Adipocyte (in vitro differentiated cells): ENCODE measurements at regions not wholly inside any gene's neighbourhood (a gene's known extent, or its start where the extent isn't known, plus 50 kb on each side); places are given as distances from the start of the nearest gene placed in this dataset.
A peak's percentile ranks its signal among the peaks of the same experiment; 100 is the strongest.

ENCODE experiments used
- DNase-seq: peaks from one replicate; pipeline ENCODE4 v3.0.0-alpha.2; 2015; ENCODE audit warnings: low read depth
- H3K27me3 ChIP-seq: replicated peaks from 2 replicates; pipeline ENCODE4 v1.7.0; 2013; ENCODE audit warnings: mild to moderate bottlenecking, low read length, moderate library complexity; ENCODE audit not compliant: control insufficient read depth, insufficient read depth
- H3K36me3 ChIP-seq: 2 replicates; pipeline ENCODE4 v1.7.0; 2013; ENCODE audit warnings: low read length, mild to moderate bottlenecking, moderate library complexity; ENCODE audit not compliant: control insufficient read depth, insufficient read depth, severe bottlenecking
- H3K4me1 ChIP-seq: 2 replicates; pipeline ENCODE4 v1.7.0; 2013; ENCODE audit warnings: mild to moderate bottlenecking, low read length, moderate library complexity; ENCODE audit not compliant: control insufficient read depth, insufficient read depth
- H3K4me3 ChIP-seq: 2 replicates; pipeline ENCODE4 v1.7.0; 2013; ENCODE audit warnings: mild to moderate bottlenecking, low read length, moderate library complexity
- H3K9ac ChIP-seq: 2 replicates; pipeline ENCODE4 v1.7.0; 2013; ENCODE audit warnings: mild to moderate bottlenecking, low read length, moderate library complexity
- H3K9me3 ChIP-seq: 2 replicates; pipeline ENCODE4 v1.7.0; 2013; ENCODE audit warnings: mild to moderate bottlenecking, low read length, moderate library complexity; ENCODE audit not compliant: control insufficient read depth

DNA sequence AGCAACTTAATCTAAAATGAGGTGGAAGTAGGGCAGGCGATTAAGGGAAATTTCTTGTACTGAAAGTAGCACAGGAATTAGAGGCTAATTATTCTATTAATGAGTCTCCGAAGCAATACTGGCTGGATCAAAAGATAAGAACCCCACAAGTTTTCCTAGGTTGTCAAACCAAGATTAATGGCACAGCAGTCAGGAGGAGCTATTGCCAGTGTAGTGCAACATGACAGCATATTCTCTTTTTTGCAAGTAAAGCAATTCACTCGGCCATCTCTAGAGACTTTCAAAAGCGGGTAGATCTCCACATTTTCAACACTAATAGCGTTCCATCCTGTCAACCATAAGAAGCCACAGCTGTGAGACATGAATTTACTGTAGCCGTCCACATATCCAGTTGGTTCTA lies 81.2 kb downstream of the CYB561 start:
- Histone ChIP-seq H3K9ac (no peak overlapping the region), H3K4me1 (peaks cover 44% of the 10 kb centered on the region), H3K36me3 (no peaks in the 10 kb centered on the region), H3K9me3 (no peaks in the 10 kb centered on the region), H3K4me3 (no peak overlapping the region), H3K27me3 (no peaks in the 10 kb centered on the region)
- DNase-seq, result no peak

DNA sequence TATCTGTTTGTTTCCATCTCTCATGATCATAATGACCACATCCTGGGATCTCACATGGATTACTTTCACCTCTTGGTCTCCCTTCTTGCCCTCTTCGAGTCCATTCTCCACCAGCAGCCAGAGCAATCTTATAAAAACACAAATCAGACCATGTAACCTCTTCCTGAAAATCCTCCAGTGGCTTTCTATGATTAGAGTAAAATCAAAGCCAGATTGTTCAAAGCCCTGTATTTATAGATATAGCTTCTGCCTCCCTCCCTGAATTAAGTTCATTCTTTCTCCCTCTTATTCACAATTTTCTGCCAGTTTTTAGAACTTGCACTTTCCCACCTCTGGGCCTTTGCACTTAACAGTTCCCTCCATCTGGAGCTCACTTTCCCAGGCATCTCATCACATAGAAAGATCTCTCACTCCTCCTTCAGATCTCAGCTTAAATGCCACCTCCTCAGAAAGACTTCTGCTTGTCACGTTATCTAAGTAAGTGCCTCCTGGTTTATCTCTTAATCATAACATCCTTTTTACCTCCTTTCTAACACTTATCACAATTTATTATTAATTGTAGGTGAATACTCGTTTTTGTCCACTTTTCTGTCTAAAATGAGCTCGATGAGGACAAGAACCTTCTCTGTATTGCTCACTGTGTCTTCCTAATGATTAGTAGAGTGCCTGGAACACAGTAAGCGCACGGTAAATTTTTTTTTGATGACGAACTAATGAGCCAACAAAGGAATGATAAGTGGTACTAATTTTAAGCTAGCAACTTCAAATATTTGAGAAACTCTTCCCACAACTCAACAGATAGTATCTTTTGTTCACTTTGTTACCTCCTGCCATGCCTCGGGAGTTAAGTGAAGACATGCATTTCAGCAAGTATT lies 80.5 kb downstream of the CYB561 start:
- H3K9ac ChIP-seq, result no peak overlapping the region
- no peak overlapping the region for H3K4me3 ChIP-seq
- H3K27me3 ChIP-seq, result no peaks in the 10 kb centered on the region
- H3K36me3 ChIP-seq, result no peaks in the 10 kb centered on the region
- H3K9me3 ChIP-seq, result no peaks in the 10 kb centered on the region
- DNase-seq, result no peak
- H3K4me1 ChIP-seq, result peaks cover 44% of the 10 kb centered on the region

DNA sequence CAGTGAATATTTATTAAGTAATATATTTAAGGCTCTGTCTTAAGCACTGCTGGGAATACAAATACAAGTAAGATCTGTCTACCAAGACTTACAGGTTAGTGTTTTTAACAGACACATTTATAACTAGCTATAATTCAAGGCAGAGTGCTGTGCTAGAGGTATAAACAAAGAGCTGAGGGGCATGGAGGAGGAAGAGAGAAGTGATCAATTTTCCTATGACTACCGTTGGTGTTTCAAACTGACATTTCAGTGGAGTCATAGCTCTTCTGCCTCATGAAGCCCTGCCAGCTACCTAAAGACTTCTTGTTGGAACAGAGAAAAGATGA lies 79.9 kb downstream of the CYB561 start:
- peaks cover 38% of the 10 kb centered on the region for H3K4me1 ChIP-seq
- H3K36me3 ChIP-seq, result no peaks in the 10 kb centered on the region
- no peaks in the 10 kb centered on the region for H3K27me3 ChIP-seq
- H3K9me3 ChIP-seq, result no peaks in the 10 kb centered on the region
- no peak for DNase-seq
- no peak overlapping the region for H3K4me3 ChIP-seq
- no peak overlapping the region for H3K9ac ChIP-seq

DNA sequence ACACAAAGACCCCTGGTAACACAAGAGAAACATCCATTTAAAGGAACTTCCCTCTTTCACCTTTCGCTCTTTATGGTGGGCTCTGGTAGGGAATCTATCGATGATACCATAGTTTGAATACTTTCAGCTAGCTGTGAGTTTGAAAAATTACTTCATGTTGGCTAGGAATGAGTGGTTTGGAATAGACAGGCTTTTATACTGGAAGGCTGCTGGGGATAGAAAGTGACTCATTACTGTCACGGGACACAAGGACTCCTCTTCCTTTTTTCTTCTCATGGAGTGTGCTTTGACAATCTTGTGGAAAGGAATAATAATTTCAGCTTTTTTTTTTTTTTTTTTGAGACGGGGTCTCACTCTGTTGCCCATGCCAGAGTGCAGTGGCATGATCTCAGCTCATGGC lies 76.9 kb downstream of the CYB561 start:
- H3K4me3 ChIP-seq, result peak overlapping the region; percentile 29
- H3K9ac ChIP-seq, result no peak overlapping the region
- no peaks in the 10 kb centered on the region for H3K27me3 ChIP-seq
- H3K36me3 ChIP-seq, result no peaks in the 10 kb centered on the region
- H3K4me1 ChIP-seq, result peaks cover 27% of the 10 kb centered on the region
- no peak for DNase-seq
- no peaks in the 10 kb centered on the region for H3K9me3 ChIP-seq

DNA sequence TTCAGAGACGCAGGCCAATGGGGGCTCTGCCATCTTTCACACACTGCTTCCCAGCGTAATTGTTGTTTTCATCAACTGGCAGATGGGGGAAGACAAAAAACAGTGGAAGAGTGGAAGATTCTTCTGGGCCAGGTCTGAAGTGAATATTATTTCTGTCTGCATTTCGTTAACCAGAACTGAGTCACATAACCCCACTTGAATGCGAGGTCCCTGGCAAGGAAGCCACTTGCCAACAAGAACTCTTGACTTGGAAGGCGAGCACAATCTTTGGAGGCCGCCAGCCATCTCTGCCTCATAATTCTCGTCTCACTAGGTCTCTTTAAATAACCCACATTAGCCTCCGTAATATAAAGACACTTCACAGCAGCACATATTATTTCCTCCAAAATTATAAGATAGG lies 75.4 kb downstream of the CYB561 start:
- Histone ChIP-seq H3K9ac (no peak overlapping the region), H3K4me1 (peaks cover 15% of the 10 kb centered on the region), H3K9me3 (no peaks in the 10 kb centered on the region), H3K4me3 (no peak overlapping the region), H3K36me3 (no peaks in the 10 kb centered on the region), H3K27me3 (no peaks in the 10 kb centered on the region)
- no peak for DNase-seq

DNA sequence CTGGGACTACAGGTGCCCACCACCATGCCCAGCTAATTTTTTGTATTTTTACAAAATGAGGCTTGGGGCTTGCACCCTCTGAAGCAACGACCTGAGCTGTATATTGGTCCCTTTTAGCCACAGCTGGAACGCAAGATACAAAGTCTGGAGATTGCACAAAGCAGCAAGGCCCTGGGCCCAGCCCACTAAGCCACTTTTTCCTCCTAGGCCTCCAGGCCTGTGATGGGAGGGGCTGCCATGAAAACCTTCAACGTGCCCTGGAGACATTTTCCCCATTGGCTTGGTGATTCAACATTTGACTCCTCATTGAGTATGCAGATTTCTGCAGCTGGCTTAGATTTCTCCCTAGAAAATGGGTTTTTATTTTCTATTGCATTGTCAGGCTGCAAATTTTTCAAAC lies 69.2 kb downstream of the CYB561 start:
- no peak for DNase-seq
- H3K4me3 ChIP-seq, result no peak overlapping the region
- no peaks in the 10 kb centered on the region for H3K27me3 ChIP-seq
- H3K9ac ChIP-seq, result no peak overlapping the region
- no peaks in the 10 kb centered on the region for H3K9me3 ChIP-seq
- H3K36me3 ChIP-seq, result peaks cover 23% of the 10 kb centered on the region
- H3K4me1 ChIP-seq, result peaks cover under 1% of the 10 kb centered on the region

DNA sequence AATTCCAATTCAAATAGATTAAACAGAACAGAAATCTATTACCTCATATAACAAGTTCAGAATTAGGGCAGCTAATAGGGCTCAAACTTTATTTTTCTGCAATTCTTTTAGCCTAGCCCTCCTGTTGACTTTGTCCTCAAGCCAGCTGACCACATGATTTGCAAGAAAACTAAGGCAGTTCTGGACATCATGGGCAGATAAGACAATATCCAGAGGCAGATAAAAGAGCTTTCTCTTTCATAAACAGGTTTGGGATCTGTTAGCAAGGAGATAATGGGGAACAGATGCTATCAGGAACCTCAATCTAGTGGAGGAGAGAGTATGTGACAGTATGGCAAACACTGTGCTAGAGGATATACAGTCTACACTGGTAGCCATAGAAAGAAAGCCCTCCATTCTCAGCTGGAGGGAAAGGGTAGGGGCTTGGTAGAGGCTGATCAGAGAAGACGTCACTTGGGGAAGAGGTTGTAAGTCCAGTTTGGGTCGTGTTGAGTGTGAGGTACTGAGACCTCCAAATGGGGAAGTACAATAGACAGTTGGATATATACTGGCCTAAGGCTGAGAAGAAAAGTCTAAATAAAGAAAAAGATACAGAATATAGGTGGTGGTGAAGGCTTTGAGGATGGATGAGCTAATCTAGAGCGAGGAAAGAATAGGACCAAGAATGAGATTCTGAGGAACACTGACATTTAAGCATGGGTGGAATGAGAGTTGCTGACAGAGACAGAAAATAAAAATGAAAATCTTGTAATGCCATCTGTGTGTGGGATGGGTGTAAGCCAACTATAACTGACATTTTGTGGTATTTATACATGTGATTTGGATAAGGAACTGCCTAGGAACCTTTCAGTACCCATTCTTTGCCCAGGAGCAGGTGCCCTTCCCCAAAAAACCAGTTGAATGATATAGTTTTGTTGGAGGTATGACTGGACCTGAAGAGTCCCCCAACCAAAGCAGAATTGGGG lies 67.4 kb downstream of the CYB561 start:
- H3K36me3 ChIP-seq, result peaks cover 23% of the 10 kb centered on the region
- H3K27me3 ChIP-seq, result no peaks in the 10 kb centered on the region
- peaks cover 14% of the 10 kb centered on the region for H3K4me1 ChIP-seq

DNA sequence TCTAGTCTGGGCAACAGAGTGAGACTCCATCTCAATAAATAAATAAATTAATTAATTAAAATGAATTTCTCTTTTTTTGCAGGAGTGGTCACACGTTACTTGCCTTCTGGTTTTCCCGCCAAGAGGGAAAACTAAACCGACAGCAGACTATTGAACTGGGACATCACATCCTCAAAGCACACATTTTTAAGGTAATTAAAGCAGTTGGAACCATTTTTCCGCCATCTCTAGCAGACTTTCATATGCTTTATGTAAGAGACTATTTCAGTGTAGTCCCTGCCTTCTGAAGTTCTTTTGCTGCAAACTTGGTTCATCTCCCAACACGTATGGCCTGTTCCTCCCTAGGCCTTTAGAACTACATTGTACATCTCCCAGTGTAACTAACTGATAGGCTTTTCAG lies 66.5 kb downstream of the CYB561 start:
- Histone ChIP-seq H3K4me1 (peaks cover 14% of the 10 kb centered on the region), H3K4me3 (no peak overlapping the region), H3K9me3 (no peaks in the 10 kb centered on the region), H3K27me3 (no peaks in the 10 kb centered on the region), H3K9ac (no peak overlapping the region), H3K36me3 (peaks cover 23% of the 10 kb centered on the region)
- no peak for DNase-seq

More for the DNA sequence above, 67.4 kb downstream of the CYB561 start:
- Histone ChIP-seq H3K4me3 (no peak overlapping the region), H3K9me3 (no peaks in the 10 kb centered on the region), H3K9ac (no peak overlapping the region)
- DNase-seq, result no peak

DNA sequence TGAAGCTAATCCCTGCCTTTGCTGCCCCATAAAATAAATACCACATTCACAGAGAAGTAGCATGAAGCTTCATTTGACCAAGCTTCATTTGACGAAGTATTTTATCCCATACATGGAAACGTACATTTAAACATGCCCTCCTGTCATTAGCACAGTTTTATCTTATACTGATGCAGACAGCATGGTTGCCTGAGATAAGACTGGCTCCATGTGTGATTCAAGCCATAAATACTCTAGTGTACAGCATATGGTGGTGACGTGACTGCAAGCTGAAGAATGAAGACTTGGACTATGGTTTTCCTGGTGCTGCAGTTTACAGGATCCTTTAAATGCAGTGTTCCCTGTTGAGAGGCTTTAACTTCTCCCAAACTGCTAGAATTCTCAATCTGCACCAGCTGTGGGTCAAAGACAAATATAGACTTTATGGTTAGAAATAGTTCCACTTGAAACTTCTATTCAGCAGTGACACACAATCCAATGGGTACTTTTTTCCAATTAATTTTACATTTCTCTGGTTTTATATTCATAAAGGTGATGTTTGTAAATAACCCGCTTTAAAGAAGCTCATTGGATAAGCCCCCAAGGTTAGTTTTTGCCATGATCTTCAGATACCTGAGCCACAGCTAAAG lies 64.9 kb downstream of the CYB561 start:
- Histone ChIP-seq H3K36me3 (peaks cover 23% of the 10 kb centered on the region), H3K9me3 (no peaks in the 10 kb centered on the region), H3K4me3 (no peak overlapping the region), H3K27me3 (no peaks in the 10 kb centered on the region), H3K4me1 (peaks cover 14% of the 10 kb centered on the region), H3K9ac (no peak overlapping the region)
- no peak for DNase-seq

DNA sequence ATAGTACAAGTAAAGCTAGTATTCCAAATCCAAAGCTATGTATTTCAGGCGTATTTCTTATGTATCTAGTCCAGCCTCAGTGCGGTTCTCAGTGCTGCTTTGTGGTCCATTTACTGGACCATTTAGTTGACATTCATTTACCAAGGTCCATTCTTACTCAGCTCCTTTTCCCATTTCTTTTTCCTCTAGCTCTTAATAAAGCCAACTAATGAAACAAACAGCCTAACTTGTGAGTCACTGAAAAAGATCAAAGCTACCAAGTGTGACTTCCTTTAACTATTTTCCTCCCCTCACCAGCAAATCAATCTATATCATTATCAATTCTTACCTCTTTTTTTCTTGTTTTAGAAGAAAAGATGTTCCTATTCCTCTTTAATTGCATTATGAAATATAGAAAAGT lies 64.0 kb downstream of the CYB561 start:
- Histone ChIP-seq H3K9me3 (no peaks in the 10 kb centered on the region), H3K4me1 (peaks cover 14% of the 10 kb centered on the region), H3K4me3 (no peak overlapping the region), H3K36me3 (peaks cover 23% of the 10 kb centered on the region), H3K9ac (no peak overlapping the region), H3K27me3 (no peaks in the 10 kb centered on the region)
- no peak for DNase-seq
